Testis (tissue), 2 donors: ENCODE measurements at regions not wholly inside any gene's neighbourhood (a gene's known extent, or its start where the extent isn't known, plus 50 kb on each side); places are given as distances from the start of the nearest gene placed in this dataset.

Experiments used
- DNase-seq: peaks from one replicate; pipeline ENCODE4 v3.0.0-alpha.2; 2019
- H3K27ac ChIP-seq, 2 donors: fragments of 200-600 bp; sonication (generic); one replicate each; pipeline ENCODE4 v1.5.1; 2019
- H3K27me3 ChIP-seq: fragments of 200-600 bp; sonication (generic); one replicate; pipeline ENCODE4 v1.5.1; 2019
- H3K36me3 ChIP-seq: fragments of 200-600 bp; sonication (generic); one replicate; pipeline ENCODE4 v1.5.1; 2017; ENCODE audit warnings: low read depth; ENCODE audit errors: missing control alignments
- H3K4me1 ChIP-seq: fragments of 200-600 bp; sonication (generic); one replicate; pipeline ENCODE4 v1.5.1; 2019
- H3K4me3 ChIP-seq, 2 donors: fragments of 200-600 bp; sonication (generic); one replicate each; pipeline ENCODE4 v1.5.1; 2017 to 2019
- H3K9me3 ChIP-seq: fragments of 200-600 bp; sonication (generic); one replicate; pipeline ENCODE4 v1.5.1; 2017
- POLR2A ChIP-seq: fragments of 450-650 bp; IDR thresholded peaks from one replicate; pipeline ENCODE4 v1.6.1; 2017; ENCODE audit warnings: antibody characterized with exemption, mild to moderate bottlenecking, moderate library complexity
- WGBS, 2 donors: methylation state at CpG; one replicate each; pipeline ENCODE4 v1.1.5; 2018; 5-methylcytosine and 5-hydroxymethylcytosine counted together
- intact Hi-C: fragments of 100-400 bp; cut with DNase I; formaldehyde crosslinking; loops from one replicate; pipeline ENCODE4 v1.15.1; 2023; ENCODE audit warnings: low total_unique reads
- TF ChIP-seq, protein P1 (sequence below), 3 experiments: fragments of 450-650 bp in 2 of 3; fragments of 200-600 bp in 1 of 3; sonication (generic) in 1 of 3; IDR thresholded peaks; one replicate each; pipeline ENCODE4 v1.5.1; 2016 to 2019; ENCODE audit warnings: antibody characterized with exemption in 3 of 3, mild to moderate bottlenecking in 2 of 3, moderate library complexity in 1 of 3

DNA sequence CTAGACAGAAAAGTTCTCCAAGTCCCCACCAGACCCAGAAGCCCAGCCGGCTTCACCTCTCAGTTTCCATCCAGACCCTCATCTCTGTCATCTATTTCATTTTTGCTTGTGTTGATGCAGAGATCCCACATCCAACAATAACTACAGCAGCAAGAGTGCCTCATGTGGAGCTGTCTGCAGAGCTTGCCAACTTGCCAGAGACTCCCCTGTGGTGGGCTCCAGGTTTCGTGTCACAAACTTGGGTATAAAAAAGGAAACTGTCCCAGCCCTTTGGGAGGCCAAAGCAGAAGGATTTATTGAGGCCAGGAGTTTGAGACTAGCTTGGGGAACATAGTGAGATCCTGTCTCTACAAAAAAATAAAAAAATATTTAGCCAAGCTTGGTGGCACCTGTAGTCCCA, 182.4 kb upstream of the ATP10A start:
- Histone ChIP-seq H3K36me3 (no peaks in the 10 kb centered on the region), H3K27ac (no peak overlapping the region), H3K9me3 (no peaks in the 10 kb centered on the region), H3K4me1 (peaks cover 5% of the 10 kb centered on the region), H3K4me3 (no peak overlapping the region), H3K27me3 (no peaks in the 10 kb centered on the region)
- intact Hi-C loops, result no loop called here
- DNase-seq, result no peak
- TF ChIP-seq, protein P1, sequence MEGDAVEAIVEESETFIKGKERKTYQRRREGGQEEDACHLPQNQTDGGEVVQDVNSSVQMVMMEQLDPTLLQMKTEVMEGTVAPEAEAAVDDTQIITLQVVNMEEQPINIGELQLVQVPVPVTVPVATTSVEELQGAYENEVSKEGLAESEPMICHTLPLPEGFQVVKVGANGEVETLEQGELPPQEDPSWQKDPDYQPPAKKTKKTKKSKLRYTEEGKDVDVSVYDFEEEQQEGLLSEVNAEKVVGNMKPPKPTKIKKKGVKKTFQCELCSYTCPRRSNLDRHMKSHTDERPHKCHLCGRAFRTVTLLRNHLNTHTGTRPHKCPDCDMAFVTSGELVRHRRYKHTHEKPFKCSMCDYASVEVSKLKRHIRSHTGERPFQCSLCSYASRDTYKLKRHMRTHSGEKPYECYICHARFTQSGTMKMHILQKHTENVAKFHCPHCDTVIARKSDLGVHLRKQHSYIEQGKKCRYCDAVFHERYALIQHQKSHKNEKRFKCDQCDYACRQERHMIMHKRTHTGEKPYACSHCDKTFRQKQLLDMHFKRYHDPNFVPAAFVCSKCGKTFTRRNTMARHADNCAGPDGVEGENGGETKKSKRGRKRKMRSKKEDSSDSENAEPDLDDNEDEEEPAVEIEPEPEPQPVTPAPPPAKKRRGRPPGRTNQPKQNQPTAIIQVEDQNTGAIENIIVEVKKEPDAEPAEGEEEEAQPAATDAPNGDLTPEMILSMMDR (IDR thresholded peaks at IDR 0.05), result no peak
- no peak for TF ChIP-seq POLR2A
- 71 to 73% methylated on average over 2 of the region's 2 CpGs for WGBS, 2 donors

DNA sequence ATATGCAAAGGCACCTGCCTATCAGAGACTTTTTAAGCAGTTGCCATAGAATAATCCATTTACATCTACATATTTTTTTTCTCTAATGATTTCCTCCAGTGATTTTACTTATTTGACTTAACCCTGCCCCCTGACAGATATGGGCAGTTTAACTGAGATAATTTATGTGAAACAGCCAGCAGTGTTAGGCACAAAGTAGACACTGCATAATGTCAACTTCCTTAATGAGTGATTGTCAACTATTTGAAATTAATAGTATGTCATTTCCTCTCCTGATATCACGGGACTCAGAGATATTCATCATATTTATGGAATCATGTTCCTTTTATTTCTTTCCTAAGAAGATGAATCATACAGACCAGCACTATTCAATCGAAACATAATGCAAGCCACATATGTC, 179.9 kb upstream of the ATP10A start:
- H3K4me3 ChIP-seq, result no peak overlapping the region
- H3K27ac ChIP-seq, result no peak overlapping the region
- no peaks in the 10 kb centered on the region for H3K9me3 ChIP-seq
- no peaks in the 10 kb centered on the region for H3K36me3 ChIP-seq
- H3K27me3 ChIP-seq, result no peaks in the 10 kb centered on the region
- TF ChIP-seq, protein P1 (IDR thresholded peaks at IDR 0.05), result no peak
- no peak for TF ChIP-seq POLR2A
- 53 to 63% methylated on average over 2 of the region's 2 CpGs for WGBS, 2 donors
- H3K4me1 ChIP-seq, result no peaks in the 10 kb centered on the region
- no peak for DNase-seq
- intact Hi-C loops, result no loop called here

- WGBS, 2 donors, result 76 to 84% methylated on average over 6 of the region's 6 CpGs
- no peak for DNase-seq
Measured at GRCh38 chr15:26038693-26039092, 175.6 kb upstream of the ATP10A start.

DNA sequence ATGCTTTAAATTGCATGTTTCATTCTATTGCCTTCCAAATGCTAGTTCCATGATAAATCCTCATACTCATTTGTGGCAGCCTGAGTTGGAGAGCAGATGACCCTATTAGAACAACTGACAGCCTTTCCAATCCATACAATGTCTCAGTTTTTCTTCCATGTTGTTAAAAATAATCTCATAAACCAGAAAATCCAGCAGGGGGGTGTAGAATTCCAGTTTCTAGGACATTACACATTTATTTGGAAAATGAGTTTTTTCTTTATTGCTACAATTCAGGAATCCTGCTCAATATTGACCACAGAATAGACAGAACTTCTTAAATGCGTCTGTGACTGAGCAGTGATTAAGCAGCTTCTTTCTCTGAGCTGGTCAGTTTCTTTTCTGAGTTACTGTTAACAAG, 174.2 kb upstream of the ATP10A start:
- Histone ChIP-seq H3K36me3 (no peaks in the 10 kb centered on the region), H3K27me3 (no peaks in the 10 kb centered on the region), H3K4me1 (no peaks in the 10 kb centered on the region), H3K9me3 (no peaks in the 10 kb centered on the region), H3K27ac (no peak overlapping the region), H3K4me3 (no peak overlapping the region)
- intact Hi-C loops, result no loop called here
- WGBS, 2 donors, result 41 to 59% methylated on average over 1 of the region's 1 CpG
- TF ChIP-seq, protein P1 (IDR thresholded peaks at IDR 0.05), result peak in 1 of 3 experiments; percentile 10
- no peak for TF ChIP-seq POLR2A
- DNase-seq, result no peak

More at GRCh38 chr15:26038693-26039092, 175.6 kb upstream of the ATP10A start:
- Histone ChIP-seq H3K9me3 (no peaks in the 10 kb centered on the region), H3K36me3 (no peaks in the 10 kb centered on the region), H3K4me3 (no peak overlapping the region), H3K27ac (no peak overlapping the region), H3K27me3 (no peaks in the 10 kb centered on the region), H3K4me1 (no peaks in the 10 kb centered on the region)
- TF ChIP-seq POLR2A, result no peak
- TF ChIP-seq, protein P1 (IDR thresholded peaks at IDR 0.05), result no peak
- intact Hi-C loops, result no loop called here

GRCh38 chr15:26033493-26033892, 170.4 kb upstream of the ATP10A start:
- Histone ChIP-seq H3K4me3 (no peak overlapping the region), H3K4me1 (no peaks in the 10 kb centered on the region), H3K9me3 (no peaks in the 10 kb centered on the region), H3K27me3 (no peaks in the 10 kb centered on the region), H3K27ac (no peak overlapping the region), H3K36me3 (no peaks in the 10 kb centered on the region)
- TF ChIP-seq, protein P1 (IDR thresholded peaks at IDR 0.05), result no peak
- TF ChIP-seq POLR2A, result no peak
- DNase-seq, result no peak
- WGBS, 2 donors, result 82 to 94% methylated on average over 2 of the region's 2 CpGs
- intact Hi-C loops, result no loop called here
